OCI-LY7 (cell line): ENCODE measurements at regions not wholly inside any gene's neighbourhood (a gene's known extent, or its start where the extent isn't known, plus 50 kb on each side); places are given as distances from the start of the nearest gene placed in this dataset.

Experiments
- CTCF ChIP-seq: fragments of 200-600 bp; sonication (generic); conservative IDR thresholded peaks from 2 replicates; pipeline ENCODE4 v1.5.1; 2014; ENCODE audit warnings: mild to moderate bottlenecking, antibody characterized with exemption, low read length, moderate library complexity, mixed read lengths
- EZH2phosphoT487 ChIP-seq: fragments of 200-600 bp; sonication (generic); IDR thresholded peaks from 2 replicates; pipeline ENCODE4 v1.6.1; 2018; ENCODE audit warnings: low read depth, borderline replicate concordance, mild to moderate bottlenecking, mixed run types, antibody characterized with exemption, low read length, moderate library complexity, mixed read lengths

DNA sequence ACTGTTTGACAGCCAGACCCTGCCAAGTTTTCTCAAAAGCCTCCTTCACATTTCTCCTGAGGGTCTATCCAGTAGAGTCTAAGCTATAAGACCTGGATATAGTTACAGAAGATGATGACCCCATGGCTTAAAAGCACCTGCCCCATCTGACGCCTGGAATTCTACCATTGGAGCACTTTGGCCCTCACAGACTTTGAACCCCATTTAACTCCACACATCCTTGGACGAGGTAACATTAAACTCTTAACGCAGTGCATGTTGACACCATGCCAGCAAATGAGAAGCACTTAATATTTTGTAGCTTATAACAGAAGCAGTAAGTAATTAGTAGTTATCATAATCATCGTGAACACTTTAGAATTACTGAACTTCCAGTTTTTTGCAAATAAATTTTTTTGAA lies 61.9 kb upstream of the SMNDC1 start:
- TF ChIP-seq CTCF (no peak), EZH2phosphoT487 (no peak)
